GM19043 (cell line): ENCODE measurements at regions not wholly inside any gene's neighbourhood (a gene's known extent, or its start where the extent isn't known, plus 50 kb on each side); places are given as distances from the start of the nearest gene placed in this dataset.
"Not testable (repeated sequence)": the region's sequence is repeated elsewhere in the genome, so short reads cannot be mapped to it uniquely, and the experiment has no call there.

ENCODE experiments used
- ATAC-seq: cut with Tn5 transposase; IDR thresholded peaks from one replicate; pipeline ENCODE4 v1.9.1; 2021; ENCODE audit warnings: low read depth; ENCODE audit not compliant: unreplicated experiment

GRCh38 chr12:46087916-46088439 is 97.6 kb upstream of the SCAF11 start:
- no peak for ATAC-seq

GRCh38 chr12:46084666-46085631 is 94.6 kb upstream of the SCAF11 start:
- no peak for ATAC-seq

GRCh38 chr12:46082490-46083200 is 92.3 kb upstream of the SCAF11 start:
- no peak for ATAC-seq

GRCh38 chr12:46073321-46073720 is 82.9 kb upstream of the SCAF11 start:
- ATAC-seq: no peak

GRCh38 chr12:46071769-46072624 is 81.6 kb upstream of the SCAF11 start:
- ATAC-seq: peak; percentile 84

- ATAC-seq: no peak
Observed at GRCh38 chr12:46071335-46071734, 81.0 kb upstream of the SCAF11 start.

- no peak for ATAC-seq
Observed at GRCh38 chr12:46067094-46067493, 76.7 kb upstream of the SCAF11 start.

- peak; percentile 65 for ATAC-seq
Observed at GRCh38 chr12:46065412-46066166, 75.2 kb upstream of the SCAF11 start.

GRCh38 chr12:46064548-46064947 is 74.2 kb upstream of the SCAF11 start:
- no peak for ATAC-seq

GRCh38 chr12:46058697-46059096 is 68.3 kb upstream of the SCAF11 start:
- ATAC-seq: not testable (repeated sequence)

- ATAC-seq: no peak
Observed at GRCh38 chr12:46050805-46051204, 60.4 kb upstream of the SCAF11 start.

- no peak for ATAC-seq
Observed at GRCh38 chr12:46049665-46050064, 59.3 kb upstream of the SCAF11 start.

GRCh38 chr12:46046436-46046835 is 56.1 kb upstream of the SCAF11 start:
- ATAC-seq: no peak

- no peak for ATAC-seq
Observed at GRCh38 chr12:46043972-46044520, 53.7 kb upstream of the SCAF11 start.
